ENCODE measurements at regions not wholly inside any gene's neighbourhood (a gene's known extent, or its start where the extent isn't known, plus 50 kb on each side); places are given as distances from the start of the nearest gene placed in this dataset.

- H3K36me3 ChIP-seq (ENCODE audit: control insufficient read depth in 4 of 4, insufficient read depth in 4 of 4, low read length in 4 of 4): no peaks in the 10 kb centered on the region
- H3K27ac ChIP-seq (ENCODE audit: low read depth in 1 of 2, low read length in 1 of 2): no peak overlapping the region
- no peaks in the 10 kb centered on the region for H3K27me3 ChIP-seq (ENCODE audit: control insufficient read depth in 3 of 3, insufficient read depth in 3 of 3, low read length in 2 of 3)
- DNase-seq (peak in 1 of 3 donors; percentile 6), ATAC-seq (ENCODE audit: insufficient read depth, low FRiP score) (no peak)
- H3K9me3 ChIP-seq (ENCODE audit: control insufficient read depth in 4 of 4, insufficient read depth in 3 of 4, low read length in 3 of 4): no peaks in the 10 kb centered on the region
- 82 to 83% methylated on average over 4 of the region's 4 CpGs for WGBS, 2 donors
- H3K9ac ChIP-seq (ENCODE audit: insufficient read depth in 1 of 2, low read length in 2 of 2): no peak overlapping the region
- no peak for TF ChIP-seq CTCF (IDR thresholded peaks at IDR 0.05; ENCODE audit: control extremely low read depth, extremely low read depth)
- H3K4me1 ChIP-seq (ENCODE audit: control insufficient read depth in 5 of 5, insufficient read depth in 5 of 5, low read length in 5 of 5): no peaks in the 10 kb centered on the region
- H3K4me3 ChIP-seq: no peak overlapping the region
These were observed 467.1 kb downstream of the HDGFL1 start for GRCh38 chr6:23036406-23036983.

- WGBS, 2 donors: 84 to 87% methylated on average over 1 of the region's 1 CpG
- no peak for TF ChIP-seq CTCF (IDR thresholded peaks at IDR 0.05; ENCODE audit: control extremely low read depth, extremely low read depth)
- H3K4me1 ChIP-seq (ENCODE audit: control insufficient read depth in 5 of 5, insufficient read depth in 5 of 5, low read length in 5 of 5): no peaks in the 10 kb centered on the region
These were observed 471.5 kb downstream of the HDGFL1 start for GRCh38 chr6:23040899-23041298.

GRCh38 chr6:23045280-23045679 is 475.9 kb downstream of the HDGFL1 start:
- no peak for ATAC-seq (ENCODE audit: insufficient read depth, low FRiP score)
- no peak for TF ChIP-seq CTCF (IDR thresholded peaks at IDR 0.05; ENCODE audit: control extremely low read depth, extremely low read depth)
- H3K9me3 ChIP-seq (ENCODE audit: control insufficient read depth in 4 of 4, insufficient read depth in 3 of 4, low read length in 3 of 4): no peaks in the 10 kb centered on the region
- no peak overlapping the region for H3K27ac ChIP-seq (ENCODE audit: low read depth in 1 of 2, low read length in 1 of 2)
- no peak overlapping the region for H3K9ac ChIP-seq (ENCODE audit: insufficient read depth in 1 of 2, low read length in 2 of 2)
- no peaks in the 10 kb centered on the region for H3K4me1 ChIP-seq (ENCODE audit: control insufficient read depth in 5 of 5, insufficient read depth in 5 of 5, low read length in 5 of 5)
- no peaks in the 10 kb centered on the region for H3K27me3 ChIP-seq (ENCODE audit: control insufficient read depth in 3 of 3, insufficient read depth in 3 of 3, low read length in 2 of 3)
- DNase-seq: no peak
- H3K4me3 ChIP-seq: no peak overlapping the region
- no peaks in the 10 kb centered on the region for H3K36me3 ChIP-seq (ENCODE audit: control insufficient read depth in 4 of 4, insufficient read depth in 4 of 4, low read length in 4 of 4)

More at GRCh38 chr6:23040899-23041298, 471.5 kb downstream of the HDGFL1 start:
- H3K9me3 ChIP-seq (ENCODE audit: control insufficient read depth in 4 of 4, insufficient read depth in 3 of 4, low read length in 3 of 4): no peaks in the 10 kb centered on the region
- no peaks in the 10 kb centered on the region for H3K36me3 ChIP-seq (ENCODE audit: control insufficient read depth in 4 of 4, insufficient read depth in 4 of 4, low read length in 4 of 4)
- H3K27ac ChIP-seq (ENCODE audit: low read depth in 1 of 2, low read length in 1 of 2): no peak overlapping the region
- no peaks in the 10 kb centered on the region for H3K27me3 ChIP-seq (ENCODE audit: control insufficient read depth in 3 of 3, insufficient read depth in 3 of 3, low read length in 2 of 3)
- no peak overlapping the region for H3K9ac ChIP-seq (ENCODE audit: insufficient read depth in 1 of 2, low read length in 2 of 2)
- no peak overlapping the region for H3K4me3 ChIP-seq
- ATAC-seq (ENCODE audit: insufficient read depth, low FRiP score) (no peak), DNase-seq (no peak)

GRCh38 chr6:23055523-23055922 is 486.2 kb downstream of the HDGFL1 start:
- DNase-seq: no peak
- H3K9ac ChIP-seq (ENCODE audit: insufficient read depth in 1 of 2, low read length in 2 of 2): no peak overlapping the region
- 93 to 94% methylated on average over 4 of the region's 4 CpGs for WGBS, 2 donors

More at GRCh38 chr6:23055523-23055922, 486.2 kb downstream of the HDGFL1 start:
- ATAC-seq (ENCODE audit: insufficient read depth, low FRiP score): no peak
- Histone ChIP-seq H3K9me3 (ENCODE audit: control insufficient read depth in 4 of 4, insufficient read depth in 3 of 4, low read length in 3 of 4) (peaks cover 0 to 4% (median 0%) of the 10 kb centered on the region in 4 donors), H3K4me3 (no peak overlapping the region), H3K27me3 (ENCODE audit: control insufficient read depth in 3 of 3, insufficient read depth in 3 of 3, low read length in 2 of 3) (no peaks in the 10 kb centered on the region), H3K27ac (ENCODE audit: low read depth in 1 of 2, low read length in 1 of 2) (no peak overlapping the region), H3K4me1 (ENCODE audit: control insufficient read depth in 5 of 5, insufficient read depth in 5 of 5, low read length in 5 of 5) (no peaks in the 10 kb centered on the region), H3K36me3 (ENCODE audit: control insufficient read depth in 4 of 4, insufficient read depth in 4 of 4, low read length in 4 of 4) (no peaks in the 10 kb centered on the region)
- TF ChIP-seq CTCF (IDR thresholded peaks at IDR 0.05; ENCODE audit: control extremely low read depth, extremely low read depth): no peak

All from lung (tissue), 11 donors.